ENCODE measurements at regions not wholly inside any gene's neighbourhood (a gene's known extent, or its start where the extent isn't known, plus 50 kb on each side); places are given as distances from the start of the nearest gene placed in this dataset.
A peak's percentile ranks its signal among the peaks of the same experiment; 100 is the strongest.

DNA sequence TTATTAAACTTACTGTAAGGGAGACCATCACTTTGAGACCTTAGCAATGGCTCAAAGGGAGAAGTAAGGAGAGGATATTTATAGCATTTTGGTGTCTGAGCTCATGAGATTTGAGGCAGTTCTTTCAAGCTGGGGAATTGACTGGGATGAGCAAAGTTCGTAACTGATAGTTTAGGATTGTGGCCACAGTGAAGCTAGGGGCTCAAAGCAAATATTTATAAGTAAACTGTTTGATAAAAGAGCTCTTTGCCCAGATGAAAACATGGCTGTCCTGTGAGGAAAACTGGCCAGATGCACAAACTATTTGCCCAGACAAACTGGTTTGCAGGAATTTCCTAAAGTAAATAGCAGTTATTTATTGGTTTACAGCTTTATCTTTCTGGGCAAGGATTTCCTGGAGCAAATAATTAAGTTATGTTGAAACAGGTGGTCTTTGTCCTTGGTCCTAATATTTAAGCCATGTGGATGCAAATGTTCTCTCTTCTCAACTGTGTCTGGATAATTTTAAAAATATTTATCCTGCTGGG, 59.7 kb upstream of the TMTC4 start (continued):
- TF ChIP-seq, protein P1, sequence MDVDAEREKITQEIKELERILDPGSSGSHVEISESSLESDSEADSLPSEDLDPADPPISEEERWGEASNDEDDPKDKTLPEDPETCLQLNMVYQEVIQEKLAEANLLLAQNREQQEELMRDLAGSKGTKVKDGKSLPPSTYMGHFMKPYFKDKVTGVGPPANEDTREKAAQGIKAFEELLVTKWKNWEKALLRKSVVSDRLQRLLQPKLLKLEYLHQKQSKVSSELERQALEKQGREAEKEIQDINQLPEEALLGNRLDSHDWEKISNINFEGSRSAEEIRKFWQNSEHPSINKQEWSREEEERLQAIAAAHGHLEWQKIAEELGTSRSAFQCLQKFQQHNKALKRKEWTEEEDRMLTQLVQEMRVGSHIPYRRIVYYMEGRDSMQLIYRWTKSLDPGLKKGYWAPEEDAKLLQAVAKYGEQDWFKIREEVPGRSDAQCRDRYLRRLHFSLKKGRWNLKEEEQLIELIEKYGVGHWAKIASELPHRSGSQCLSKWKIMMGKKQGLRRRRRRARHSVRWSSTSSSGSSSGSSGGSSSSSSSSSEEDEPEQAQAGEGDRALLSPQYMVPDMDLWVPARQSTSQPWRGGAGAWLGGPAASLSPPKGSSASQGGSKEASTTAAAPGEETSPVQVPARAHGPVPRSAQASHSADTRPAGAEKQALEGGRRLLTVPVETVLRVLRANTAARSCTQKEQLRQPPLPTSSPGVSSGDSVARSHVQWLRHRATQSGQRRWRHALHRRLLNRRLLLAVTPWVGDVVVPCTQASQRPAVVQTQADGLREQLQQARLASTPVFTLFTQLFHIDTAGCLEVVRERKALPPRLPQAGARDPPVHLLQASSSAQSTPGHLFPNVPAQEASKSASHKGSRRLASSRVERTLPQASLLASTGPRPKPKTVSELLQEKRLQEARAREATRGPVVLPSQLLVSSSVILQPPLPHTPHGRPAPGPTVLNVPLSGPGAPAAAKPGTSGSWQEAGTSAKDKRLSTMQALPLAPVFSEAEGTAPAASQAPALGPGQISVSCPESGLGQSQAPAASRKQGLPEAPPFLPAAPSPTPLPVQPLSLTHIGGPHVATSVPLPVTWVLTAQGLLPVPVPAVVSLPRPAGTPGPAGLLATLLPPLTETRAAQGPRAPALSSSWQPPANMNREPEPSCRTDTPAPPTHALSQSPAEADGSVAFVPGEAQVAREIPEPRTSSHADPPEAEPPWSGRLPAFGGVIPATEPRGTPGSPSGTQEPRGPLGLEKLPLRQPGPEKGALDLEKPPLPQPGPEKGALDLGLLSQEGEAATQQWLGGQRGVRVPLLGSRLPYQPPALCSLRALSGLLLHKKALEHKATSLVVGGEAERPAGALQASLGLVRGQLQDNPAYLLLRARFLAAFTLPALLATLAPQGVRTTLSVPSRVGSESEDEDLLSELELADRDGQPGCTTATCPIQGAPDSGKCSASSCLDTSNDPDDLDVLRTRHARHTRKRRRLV (CRISPR knock-in tag; IDR thresholded peaks at IDR 0.05) = no peak
- TF ChIP-seq, protein P2, sequence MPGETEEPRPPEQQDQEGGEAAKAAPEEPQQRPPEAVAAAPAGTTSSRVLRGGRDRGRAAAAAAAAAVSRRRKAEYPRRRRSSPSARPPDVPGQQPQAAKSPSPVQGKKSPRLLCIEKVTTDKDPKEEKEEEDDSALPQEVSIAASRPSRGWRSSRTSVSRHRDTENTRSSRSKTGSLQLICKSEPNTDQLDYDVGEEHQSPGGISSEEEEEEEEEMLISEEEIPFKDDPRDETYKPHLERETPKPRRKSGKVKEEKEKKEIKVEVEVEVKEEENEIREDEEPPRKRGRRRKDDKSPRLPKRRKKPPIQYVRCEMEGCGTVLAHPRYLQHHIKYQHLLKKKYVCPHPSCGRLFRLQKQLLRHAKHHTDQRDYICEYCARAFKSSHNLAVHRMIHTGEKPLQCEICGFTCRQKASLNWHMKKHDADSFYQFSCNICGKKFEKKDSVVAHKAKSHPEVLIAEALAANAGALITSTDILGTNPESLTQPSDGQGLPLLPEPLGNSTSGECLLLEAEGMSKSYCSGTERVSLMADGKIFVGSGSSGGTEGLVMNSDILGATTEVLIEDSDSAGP (CRISPR knock-in tag; IDR thresholded peaks at IDR 0.05; ENCODE audit: borderline replicate concordance) = no peak
- TF ChIP-seq ZNF225 (CRISPR knock-in tag; IDR thresholded peaks at IDR 0.05) (no peak), ZNF790 (CRISPR knock-in tag; IDR thresholded peaks at IDR 0.05; ENCODE audit: borderline replicate concordance) (no peak), TFE3 (CRISPR knock-in tag; IDR thresholded peaks at IDR 0.05) (peak; percentile 70), MXD4 (CRISPR knock-in tag; IDR thresholded peaks at IDR 0.05) (no peak), ARNTL (CRISPR knock-in tag; IDR thresholded peaks at IDR 0.05) (peak; percentile 87), ZNF20 (CRISPR knock-in tag; IDR thresholded peaks at IDR 0.05) (no peak)
- TF ChIP-seq, protein P3, sequence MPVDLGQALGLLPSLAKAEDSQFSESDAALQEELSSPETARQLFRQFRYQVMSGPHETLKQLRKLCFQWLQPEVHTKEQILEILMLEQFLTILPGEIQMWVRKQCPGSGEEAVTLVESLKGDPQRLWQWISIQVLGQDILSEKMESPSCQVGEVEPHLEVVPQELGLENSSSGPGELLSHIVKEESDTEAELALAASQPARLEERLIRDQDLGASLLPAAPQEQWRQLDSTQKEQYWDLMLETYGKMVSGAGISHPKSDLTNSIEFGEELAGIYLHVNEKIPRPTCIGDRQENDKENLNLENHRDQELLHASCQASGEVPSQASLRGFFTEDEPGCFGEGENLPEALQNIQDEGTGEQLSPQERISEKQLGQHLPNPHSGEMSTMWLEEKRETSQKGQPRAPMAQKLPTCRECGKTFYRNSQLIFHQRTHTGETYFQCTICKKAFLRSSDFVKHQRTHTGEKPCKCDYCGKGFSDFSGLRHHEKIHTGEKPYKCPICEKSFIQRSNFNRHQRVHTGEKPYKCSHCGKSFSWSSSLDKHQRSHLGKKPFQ (CRISPR knock-in tag; IDR thresholded peaks at IDR 0.05; ENCODE audit: insufficient replicate concordance) = no peak
- TF ChIP-seq, protein P4, sequence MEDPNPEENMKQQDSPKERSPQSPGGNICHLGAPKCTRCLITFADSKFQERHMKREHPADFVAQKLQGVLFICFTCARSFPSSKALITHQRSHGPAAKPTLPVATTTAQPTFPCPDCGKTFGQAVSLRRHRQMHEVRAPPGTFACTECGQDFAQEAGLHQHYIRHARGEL (CRISPR knock-in tag; IDR thresholded peaks at IDR 0.05) = no peak
- TF ChIP-seq, protein P5, sequence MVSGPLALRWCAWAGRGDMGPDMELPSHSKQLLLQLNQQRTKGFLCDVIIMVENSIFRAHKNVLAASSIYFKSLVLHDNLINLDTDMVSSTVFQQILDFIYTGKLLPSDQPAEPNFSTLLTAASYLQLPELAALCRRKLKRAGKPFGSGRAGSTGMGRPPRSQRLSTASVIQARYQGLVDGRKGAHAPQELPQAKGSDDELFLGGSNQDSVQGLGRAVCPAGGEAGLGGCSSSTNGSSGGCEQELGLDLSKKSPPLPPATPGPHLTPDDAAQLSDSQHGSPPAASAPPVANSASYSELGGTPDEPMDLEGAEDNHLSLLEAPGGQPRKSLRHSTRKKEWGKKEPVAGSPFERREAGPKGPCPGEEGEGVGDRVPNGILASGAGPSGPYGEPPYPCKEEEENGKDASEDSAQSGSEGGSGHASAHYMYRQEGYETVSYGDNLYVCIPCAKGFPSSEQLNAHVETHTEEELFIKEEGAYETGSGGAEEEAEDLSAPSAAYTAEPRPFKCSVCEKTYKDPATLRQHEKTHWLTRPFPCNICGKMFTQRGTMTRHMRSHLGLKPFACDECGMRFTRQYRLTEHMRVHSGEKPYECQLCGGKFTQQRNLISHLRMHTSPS (CRISPR knock-in tag; IDR thresholded peaks at IDR 0.05; ENCODE audit: low read depth) = peak; percentile 37; the same call in 1 of the 2 replicates
- TF ChIP-seq, protein P6, sequence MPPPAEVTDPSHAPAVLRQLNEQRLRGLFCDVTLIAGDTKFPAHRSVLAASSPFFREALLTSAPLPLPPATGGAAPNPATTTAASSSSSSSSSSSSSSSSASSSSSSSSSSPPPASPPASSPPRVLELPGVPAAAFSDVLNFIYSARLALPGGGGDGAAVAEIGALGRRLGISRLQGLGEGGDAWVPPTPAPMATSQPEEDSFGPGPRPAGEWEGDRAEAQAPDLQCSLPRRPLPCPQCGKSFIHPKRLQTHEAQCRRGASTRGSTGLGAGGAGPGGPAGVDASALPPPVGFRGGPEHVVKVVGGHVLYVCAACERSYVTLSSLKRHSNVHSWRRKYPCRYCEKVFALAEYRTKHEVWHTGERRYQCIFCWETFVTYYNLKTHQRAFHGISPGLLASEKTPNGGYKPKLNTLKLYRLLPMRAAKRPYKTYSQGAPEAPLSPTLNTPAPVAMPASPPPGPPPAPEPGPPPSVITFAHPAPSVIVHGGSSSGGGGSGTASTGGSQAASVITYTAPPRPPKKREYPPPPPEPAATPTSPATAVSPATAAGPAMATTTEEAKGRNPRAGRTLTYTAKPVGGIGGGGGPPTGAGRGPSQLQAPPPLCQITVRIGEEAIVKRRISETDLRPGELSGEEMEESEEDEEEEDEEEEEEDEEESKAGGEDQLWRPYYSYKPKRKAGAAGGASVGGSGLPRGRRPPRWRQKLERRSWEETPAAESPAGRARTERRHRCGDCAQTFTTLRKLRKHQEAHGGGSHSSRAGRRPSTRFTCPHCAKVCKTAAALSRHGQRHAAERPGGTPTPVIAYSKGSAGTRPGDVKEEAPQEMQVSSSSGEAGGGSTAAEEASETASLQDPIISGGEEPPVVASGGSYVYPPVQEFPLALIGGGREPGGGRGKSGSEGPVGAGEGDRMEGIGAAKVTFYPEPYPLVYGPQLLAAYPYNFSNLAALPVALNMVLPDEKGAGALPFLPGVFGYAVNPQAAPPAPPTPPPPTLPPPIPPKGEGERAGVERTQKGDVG (CRISPR knock-in tag; IDR thresholded peaks at IDR 0.05; ENCODE audit: borderline replicate concordance) = no peak
